Glutamatergic neuron (in vitro differentiated cells): ENCODE measurements at regions not wholly inside any gene's neighbourhood (a gene's known extent, or its start where the extent isn't known, plus 50 kb on each side); places are given as distances from the start of the nearest gene placed in this dataset.

Experiments
- DNase-seq: peaks from one replicate; pipeline ENCODE4 v3.0.0; 2022
- H3K27ac Mint-ChIP-seq: one replicate; pipeline ENCODE4 v1.8.0; 2020; ENCODE audit warnings: mild to moderate bottlenecking, mixed read lengths, inconsistent platforms; ENCODE audit not compliant: unreplicated experiment
- H3K27me3 Mint-ChIP-seq: one replicate; pipeline ENCODE4 v1.8.0; 2020; ENCODE audit warnings: mild to moderate bottlenecking, moderate library complexity, mixed read lengths, inconsistent platforms; ENCODE audit not compliant: unreplicated experiment
- H3K36me3 Mint-ChIP-seq: one replicate; pipeline ENCODE4 v1.8.0; 2020; ENCODE audit warnings: mild to moderate bottlenecking, mixed read lengths, inconsistent platforms; ENCODE audit not compliant: unreplicated experiment
- H3K4me1 Mint-ChIP-seq: one replicate; pipeline ENCODE4 v1.8.0; 2020; ENCODE audit warnings: mild to moderate bottlenecking, low read depth, mixed read lengths, inconsistent platforms; ENCODE audit not compliant: unreplicated experiment
- H3K4me3 Mint-ChIP-seq: one replicate; pipeline ENCODE4 v1.8.0; 2020; ENCODE audit warnings: mild to moderate bottlenecking, mixed read lengths, inconsistent platforms; ENCODE audit not compliant: unreplicated experiment
- H3K9me3 Mint-ChIP-seq: one replicate; pipeline ENCODE4 v1.8.0; 2020; ENCODE audit warnings: mild to moderate bottlenecking, moderate library complexity, mixed read lengths, inconsistent platforms; ENCODE audit not compliant: unreplicated experiment
- CTCF ChIP-seq: fragments of 200-600 bp; sonication (generic); IDR thresholded peaks from one replicate; pipeline ENCODE4 v1.5.0; 2021; ENCODE audit not compliant: partially characterized antibody, unreplicated experiment

GRCh38 chr2:105470979-105471378 lies 72.1 kb upstream of the FHL2 start:
- no peaks in the 10 kb centered on the region for H3K9me3 Mint-ChIP-seq
- H3K4me1 Mint-ChIP-seq = peaks cover 12% of the 10 kb centered on the region
- no peaks in the 10 kb centered on the region for H3K27me3 Mint-ChIP-seq
- peak overlapping the region; percentile 67 for H3K27ac Mint-ChIP-seq
- TF ChIP-seq CTCF = no peak
- H3K4me3 Mint-ChIP-seq = no peak overlapping the region
- DNase-seq = no peak
- no peaks in the 10 kb centered on the region for H3K36me3 Mint-ChIP-seq

GRCh38 chr2:105469781-105470180 lies 70.9 kb upstream of the FHL2 start:
- no peaks in the 10 kb centered on the region for H3K27me3 Mint-ChIP-seq
- H3K27ac Mint-ChIP-seq = no peak overlapping the region
- H3K4me3 Mint-ChIP-seq = no peak overlapping the region
- no peaks in the 10 kb centered on the region for H3K9me3 Mint-ChIP-seq
- TF ChIP-seq CTCF = no peak
- DNase-seq = no peak
- H3K4me1 Mint-ChIP-seq = peaks cover 8% of the 10 kb centered on the region
- H3K36me3 Mint-ChIP-seq = no peaks in the 10 kb centered on the region

DNA sequence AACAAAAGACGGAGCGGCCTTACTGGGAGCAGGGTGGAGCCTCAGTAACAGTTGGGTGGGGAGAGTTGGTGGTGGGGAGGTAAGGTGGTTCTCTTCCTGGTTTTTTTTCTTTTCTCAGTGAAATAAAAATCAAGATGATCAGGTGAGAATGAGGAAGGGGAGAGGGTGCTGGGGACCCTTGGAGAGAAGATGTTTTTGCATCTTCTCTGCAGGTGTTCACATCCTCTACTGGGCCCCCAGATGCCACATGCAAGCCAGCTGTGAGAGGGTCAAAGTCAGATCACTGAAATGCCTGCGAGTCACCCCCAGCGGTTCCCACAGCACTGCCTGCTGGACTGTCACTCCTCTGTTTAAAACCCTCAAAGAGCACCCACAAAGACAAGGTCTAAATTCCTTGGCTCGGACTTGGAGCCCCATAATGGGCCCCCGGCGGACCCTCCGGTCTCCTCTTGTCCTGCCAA lies 69.8 kb upstream of the FHL2 start:
- no peaks in the 10 kb centered on the region for H3K9me3 Mint-ChIP-seq
- no peak overlapping the region for H3K27ac Mint-ChIP-seq
- no peaks in the 10 kb centered on the region for H3K36me3 Mint-ChIP-seq
- H3K4me3 Mint-ChIP-seq = no peak overlapping the region
- DNase-seq = no peak
- TF ChIP-seq CTCF = no peak
- no peaks in the 10 kb centered on the region for H3K27me3 Mint-ChIP-seq
- H3K4me1 Mint-ChIP-seq = peaks cover 8% of the 10 kb centered on the region

- H3K27me3 Mint-ChIP-seq = no peaks in the 10 kb centered on the region
- no peaks in the 10 kb centered on the region for H3K36me3 Mint-ChIP-seq
- no peaks in the 10 kb centered on the region for H3K9me3 Mint-ChIP-seq
- no peak overlapping the region for H3K27ac Mint-ChIP-seq
- no peak for DNase-seq
- no peak overlapping the region for H3K4me3 Mint-ChIP-seq
- H3K4me1 Mint-ChIP-seq = no peaks in the 10 kb centered on the region
- TF ChIP-seq CTCF = no peak
These were observed 65.5 kb upstream of the FHL2 start for GRCh38 chr2:105464325-105464724.

DNA sequence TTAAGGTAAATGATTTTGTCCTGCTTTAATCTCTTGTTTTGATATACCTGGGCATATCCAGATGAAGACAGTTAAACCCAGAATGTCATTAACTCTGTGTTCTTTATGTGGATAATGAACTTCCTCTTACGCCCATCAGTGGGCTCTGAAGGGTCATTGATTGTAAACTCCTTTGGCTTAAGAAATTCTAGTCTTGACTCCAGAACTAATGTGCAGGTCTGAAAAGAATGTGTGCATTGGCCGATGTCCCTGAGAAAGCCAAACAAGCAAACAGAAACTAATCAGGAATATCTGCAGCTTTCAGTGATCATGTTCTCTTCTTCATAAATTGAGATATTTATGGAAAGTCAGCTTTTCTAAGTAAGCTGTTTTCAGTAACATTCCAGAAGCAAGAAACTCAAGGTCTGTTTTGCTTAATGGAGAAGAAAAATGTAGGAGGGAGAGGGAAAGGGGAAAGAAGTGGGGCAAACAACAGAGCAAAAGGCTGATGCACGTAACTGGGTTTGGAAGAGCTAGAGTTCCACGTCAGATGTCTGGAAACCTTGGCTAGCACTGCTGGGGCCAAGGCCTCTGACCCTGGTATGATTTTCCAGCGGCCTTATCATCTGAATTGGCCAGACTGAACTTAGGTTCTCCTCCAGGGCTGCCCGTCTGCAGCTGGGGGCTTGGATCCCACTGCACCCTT lies 61.3 kb upstream of the FHL2 start:
- peaks cover 2% of the 10 kb centered on the region for H3K4me1 Mint-ChIP-seq
- no peaks in the 10 kb centered on the region for H3K9me3 Mint-ChIP-seq
- no peaks in the 10 kb centered on the region for H3K27me3 Mint-ChIP-seq
- no peak for TF ChIP-seq CTCF
- H3K36me3 Mint-ChIP-seq = no peaks in the 10 kb centered on the region
- H3K27ac Mint-ChIP-seq = no peak overlapping the region
- no peak overlapping the region for H3K4me3 Mint-ChIP-seq
- no peak for DNase-seq
